ENCODE measurements at regions not wholly inside any gene's neighbourhood (a gene's known extent, or its start where the extent isn't known, plus 50 kb on each side); places are given as distances from the start of the nearest gene placed in this dataset.

GRCh38 chr2:199569336-199569735 lies 111.6 kb upstream of the SATB2 start:
- no peak overlapping the region for H3K4me3 ChIP-seq (ENCODE audit: low read depth, low read length)
- H3K9me3 ChIP-seq (ENCODE audit: severe bottlenecking), result no peaks in the 10 kb centered on the region
- TF ChIP-seq, protein P1, sequence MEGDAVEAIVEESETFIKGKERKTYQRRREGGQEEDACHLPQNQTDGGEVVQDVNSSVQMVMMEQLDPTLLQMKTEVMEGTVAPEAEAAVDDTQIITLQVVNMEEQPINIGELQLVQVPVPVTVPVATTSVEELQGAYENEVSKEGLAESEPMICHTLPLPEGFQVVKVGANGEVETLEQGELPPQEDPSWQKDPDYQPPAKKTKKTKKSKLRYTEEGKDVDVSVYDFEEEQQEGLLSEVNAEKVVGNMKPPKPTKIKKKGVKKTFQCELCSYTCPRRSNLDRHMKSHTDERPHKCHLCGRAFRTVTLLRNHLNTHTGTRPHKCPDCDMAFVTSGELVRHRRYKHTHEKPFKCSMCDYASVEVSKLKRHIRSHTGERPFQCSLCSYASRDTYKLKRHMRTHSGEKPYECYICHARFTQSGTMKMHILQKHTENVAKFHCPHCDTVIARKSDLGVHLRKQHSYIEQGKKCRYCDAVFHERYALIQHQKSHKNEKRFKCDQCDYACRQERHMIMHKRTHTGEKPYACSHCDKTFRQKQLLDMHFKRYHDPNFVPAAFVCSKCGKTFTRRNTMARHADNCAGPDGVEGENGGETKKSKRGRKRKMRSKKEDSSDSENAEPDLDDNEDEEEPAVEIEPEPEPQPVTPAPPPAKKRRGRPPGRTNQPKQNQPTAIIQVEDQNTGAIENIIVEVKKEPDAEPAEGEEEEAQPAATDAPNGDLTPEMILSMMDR (IDR thresholded peaks at IDR 0.05; ENCODE audit: low read depth, low read length), result no peak
- H3K36me3 ChIP-seq, result no peaks in the 10 kb centered on the region
- DNase-seq, result no peak
- no peak overlapping the region for H3K27ac ChIP-seq
- no peaks in the 10 kb centered on the region for H3K27me3 ChIP-seq (ENCODE audit: insufficient read depth, low read depth, severe bottlenecking)

DNA sequence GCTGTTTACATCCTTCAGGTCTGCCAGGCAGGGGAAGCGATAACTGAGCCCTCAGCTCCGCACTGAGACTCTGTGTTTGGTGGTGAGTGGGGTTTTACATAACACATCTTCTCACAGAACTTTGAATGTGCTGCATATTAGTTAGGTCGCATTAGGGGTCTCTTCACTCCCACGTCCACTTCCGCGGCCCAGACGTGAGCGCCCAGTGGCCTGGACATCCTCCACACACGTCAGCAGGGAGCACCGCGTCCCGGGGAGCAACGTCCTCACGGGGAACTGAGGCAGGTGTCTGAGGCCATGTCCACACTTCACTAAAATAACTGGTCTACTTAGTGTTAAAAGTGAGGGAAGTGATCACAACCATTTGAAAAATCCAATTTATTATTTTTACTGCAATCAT lies 100.4 kb upstream of the SATB2 start:
- Histone ChIP-seq H3K9me3 (ENCODE audit: severe bottlenecking) (no peaks in the 10 kb centered on the region), H3K36me3 (no peaks in the 10 kb centered on the region), H3K27ac (no peak overlapping the region), H3K4me3 (ENCODE audit: low read depth, low read length) (no peak overlapping the region), H3K27me3 (ENCODE audit: insufficient read depth, low read depth, severe bottlenecking) (no peaks in the 10 kb centered on the region)
- TF ChIP-seq, protein P1 (IDR thresholded peaks at IDR 0.05; ENCODE audit: low read depth, low read length), result no peak
- no peak for DNase-seq

DNA sequence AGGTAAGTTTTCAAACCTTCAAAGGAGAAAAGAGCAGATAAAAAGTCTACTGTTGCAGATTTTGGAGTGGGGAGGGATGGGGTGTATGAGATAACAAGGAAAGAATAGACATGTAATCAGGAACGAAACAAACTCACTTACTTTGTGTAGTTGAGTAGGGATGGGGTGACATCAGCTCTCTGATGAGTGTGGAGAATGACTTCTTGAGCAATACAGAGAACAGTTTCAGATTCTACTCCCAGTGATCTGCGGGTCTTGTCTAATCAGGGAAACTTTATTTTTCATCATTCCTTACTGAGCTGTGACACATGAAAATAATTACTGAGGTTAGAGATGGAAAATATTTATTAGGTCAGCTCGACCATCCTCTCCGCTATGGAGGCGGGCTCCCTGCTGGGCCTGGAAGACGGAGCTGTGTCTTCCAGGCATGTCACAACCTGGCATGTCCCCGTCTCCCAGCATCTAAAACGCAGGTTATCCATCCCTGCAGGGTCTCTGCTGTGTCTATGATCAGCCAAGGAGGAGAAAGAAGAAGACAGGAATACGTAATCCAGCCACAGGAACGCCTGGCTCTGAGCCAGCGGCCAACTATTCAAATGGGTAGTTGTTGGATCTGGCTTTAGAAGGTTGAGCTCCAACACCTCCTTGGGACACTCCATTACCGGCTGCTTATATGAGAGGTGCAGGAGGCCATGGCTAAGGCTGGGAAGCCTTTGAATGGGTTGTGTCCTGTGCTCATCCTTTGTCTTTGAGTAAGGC lies 99.0 kb upstream of the SATB2 start:
- Histone ChIP-seq H3K9me3 (ENCODE audit: severe bottlenecking) (no peaks in the 10 kb centered on the region), H3K27me3 (ENCODE audit: insufficient read depth, low read depth, severe bottlenecking) (no peaks in the 10 kb centered on the region), H3K36me3 (no peaks in the 10 kb centered on the region), H3K4me3 (ENCODE audit: low read depth, low read length) (no peak overlapping the region), H3K27ac (no peak overlapping the region)
- TF ChIP-seq, protein P1 (IDR thresholded peaks at IDR 0.05; ENCODE audit: low read depth, low read length), result no peak
- no peak for DNase-seq

DNA sequence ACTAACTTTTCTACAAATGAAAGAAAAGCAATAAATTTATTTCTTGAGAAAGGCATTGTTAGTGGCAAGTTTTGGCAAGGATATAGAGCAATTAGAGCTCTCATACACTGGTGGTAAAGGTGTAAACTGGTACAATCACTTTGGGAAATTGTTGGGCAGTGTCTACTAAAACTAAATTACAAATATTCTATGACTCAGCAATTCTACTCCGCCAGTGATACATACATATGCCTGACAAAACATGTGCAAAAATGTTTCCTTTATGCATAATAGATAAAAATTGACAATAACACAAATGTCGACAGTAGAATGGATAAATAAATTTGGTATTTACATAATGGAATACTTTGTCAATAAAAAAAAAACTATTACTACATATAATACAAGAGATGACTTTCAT lies 96.3 kb upstream of the SATB2 start:
- H3K4me3 ChIP-seq (ENCODE audit: low read depth, low read length), result no peak overlapping the region
- TF ChIP-seq, protein P1 (IDR thresholded peaks at IDR 0.05; ENCODE audit: low read depth, low read length), result no peak
- DNase-seq, result no peak
- H3K36me3 ChIP-seq, result no peaks in the 10 kb centered on the region
- no peaks in the 10 kb centered on the region for H3K27me3 ChIP-seq (ENCODE audit: insufficient read depth, low read depth, severe bottlenecking)
- no peaks in the 10 kb centered on the region for H3K9me3 ChIP-seq (ENCODE audit: severe bottlenecking)
- H3K27ac ChIP-seq, result no peak overlapping the region

- TF ChIP-seq, protein P1 (IDR thresholded peaks at IDR 0.05; ENCODE audit: low read depth, low read length), result no peak
- no peaks in the 10 kb centered on the region for H3K36me3 ChIP-seq
Measured at GRCh38 chr2:199552141-199552540, 94.4 kb upstream of the SATB2 start.

More at GRCh38 chr2:199552141-199552540, 94.4 kb upstream of the SATB2 start:
- H3K4me3 ChIP-seq (ENCODE audit: low read depth, low read length), result no peak overlapping the region
- H3K27ac ChIP-seq, result no peak overlapping the region
- no peaks in the 10 kb centered on the region for H3K27me3 ChIP-seq (ENCODE audit: insufficient read depth, low read depth, severe bottlenecking)
- no peak for DNase-seq
- no peaks in the 10 kb centered on the region for H3K9me3 ChIP-seq (ENCODE audit: severe bottlenecking)
